ENCODE measurements at regions not wholly inside any gene's neighbourhood (a gene's known extent, or its start where the extent isn't known, plus 50 kb on each side); places are given as distances from the start of the nearest gene placed in this dataset.

- Histone ChIP-seq H3K4me1 (ENCODE audit: insufficient read depth) (no peaks in the 10 kb centered on the region), H3K27me3 (ENCODE audit: insufficient read depth) (no peaks in the 10 kb centered on the region), H3K4me3 (no peak overlapping the region), H3K79me2 (replicated peaks; ENCODE audit: insufficient read depth) (no peaks in the 10 kb centered on the region), H4K20me1 (replicated peaks; ENCODE audit: insufficient read depth) (no peaks in the 10 kb centered on the region), H3K27ac (ENCODE audit: low read depth) (no peak overlapping the region), H3K36me3 (ENCODE audit: insufficient read depth) (no peaks in the 10 kb centered on the region), H3F3A (replicated peaks; ENCODE audit: low read depth) (no peaks in the 10 kb centered on the region), H3K4me2 (no peak overlapping the region), H3K9me2 (ENCODE audit: insufficient read depth) (no peaks in the 10 kb centered on the region), H2AFZ (no peak overlapping the region)
- H3K27me3 Mint-ChIP-seq (ENCODE audit: insufficient read depth, low read depth, poor library complexity): peaks cover 3% of the 10 kb centered on the region
- no peak for TF ChIP-seq CTCF (conservative IDR thresholded peaks at IDR 0.05; ENCODE audit: low read depth in 2 of 2)
- no peak for TF ChIP-seq ZNF114 (CRISPR knock-in tag; IDR thresholded peaks at IDR 0.05)
- TF ChIP-seq CREB1 (CRISPR knock-in tag; IDR thresholded peaks at IDR 0.05; ENCODE audit: low read depth): no peak
- TF ChIP-seq ZNF462 (CRISPR knock-in tag; IDR thresholded peaks at IDR 0.05): no peak
- no peak for TF ChIP-seq REST (IDR thresholded peaks at IDR 0.05; ENCODE audit: unreplicated experiment)
- TF ChIP-seq POLR2AphosphoS5 (IDR thresholded peaks at IDR 0.05; ENCODE audit: low read depth): no peak
- TF ChIP-seq ZNF331 (CRISPR knock-in tag; IDR thresholded peaks at IDR 0.05; ENCODE audit: low read depth): no peak
- TF ChIP-seq STAT1 (IDR thresholded peaks at IDR 0.05; ENCODE audit: unreplicated experiment): no peak
- 0 out of 2 replicates have a peak overlapping the region, but pooled peaks have one; percentile 22 for H3K27ac Mint-ChIP-seq
- H3K4me1 Mint-ChIP-seq: peaks cover 10% of the 10 kb centered on the region
- H3K36me3 Mint-ChIP-seq (ENCODE audit: low read depth): no peaks in the 10 kb centered on the region
- no peak overlapping the region for H3K4me3 Mint-ChIP-seq
- ATAC-seq (no peak), DNase-seq (ENCODE audit: low spot score) (no peak)
- no peaks in the 10 kb centered on the region; the same call in 2 of the 3 replicates for H3K9me3 Mint-ChIP-seq
Measured at GRCh38 chr20:23294671-23295070, 55.9 kb upstream of the NXT1 start.
